Loucy (cell line): ENCODE measurements at regions not wholly inside any gene's neighbourhood (a gene's known extent, or its start where the extent isn't known, plus 50 kb on each side); places are given as distances from the start of the nearest gene placed in this dataset.

Experiments used
- H2AFZ ChIP-seq: fragments of 200-600 bp; sonication (generic); 2 replicates; pipeline ENCODE4 v1.6.0; 2016; ENCODE audit warnings: antibody characterized with exemption, mild to moderate bottlenecking, low read length, moderate library complexity
- H3F3A ChIP-seq: fragments of 200-600 bp; 2 replicates; pipeline ENCODE4 v1.6.0; 2016; ENCODE audit warnings: antibody characterized with exemption, low read depth, mild to moderate bottlenecking
- H3K27me3 ChIP-seq: fragments of 200-600 bp; sonication (generic); 2 replicates; pipeline ENCODE4 v1.6.1; 2014; ENCODE audit warnings: low read length, mild to moderate bottlenecking; ENCODE audit not compliant: insufficient read depth, poor library complexity, severe bottlenecking
- H3K36me3 ChIP-seq: fragments of 200-600 bp; sonication (generic); 2 replicates; pipeline ENCODE4 v1.6.1; 2016; ENCODE audit warnings: low read length; ENCODE audit not compliant: insufficient read depth
- H3K4me1 ChIP-seq: fragments of 200-600 bp; sonication (generic); 2 replicates; pipeline ENCODE4 v1.5.1; 2014; ENCODE audit warnings: low read length, mild to moderate bottlenecking; ENCODE audit not compliant: insufficient read depth, poor library complexity, severe bottlenecking
- H3K4me2 ChIP-seq: fragments of 200-600 bp; sonication (generic); 2 replicates; pipeline ENCODE4 v1.6.0; 2014; ENCODE audit warnings: antibody characterized with exemption, low read length, low read depth, mild to moderate bottlenecking; ENCODE audit not compliant: poor library complexity, severe bottlenecking
- H3K4me3 ChIP-seq: fragments of 200-600 bp; sonication (generic); 2 replicates; pipeline ENCODE4 v1.5.1; 2014; ENCODE audit warnings: low read length, mild to moderate bottlenecking, mixed read lengths; ENCODE audit not compliant: poor library complexity, severe bottlenecking
- H3K79me2 ChIP-seq: fragments of 200-600 bp; sonication (generic); 2 replicates; pipeline ENCODE4 v1.6.1; 2014; ENCODE audit warnings: low read length; ENCODE audit not compliant: insufficient read depth
- H3K9ac ChIP-seq: fragments of 200-600 bp; sonication (generic); 2 replicates; pipeline ENCODE4 v1.6.0; 2014; ENCODE audit warnings: mild to moderate bottlenecking, low read depth, low read length, moderate library complexity; ENCODE audit not compliant: poor library complexity, severe bottlenecking
- H3K9me2 ChIP-seq: fragments of 200-600 bp; sonication (generic); replicated peaks from 2 replicates; pipeline ENCODE4 v1.6.1; 2016; ENCODE audit warnings: low read depth, low read length, mixed read lengths
- H3K9me3 ChIP-seq: fragments of 200-600 bp; sonication (generic); 2 replicates; pipeline ENCODE4 v1.6.1; 2014; ENCODE audit warnings: mild to moderate bottlenecking, antibody characterized with exemption, low read length, low read depth; ENCODE audit not compliant: insufficient read depth
- H4K20me1 ChIP-seq: fragments of 200-600 bp; sonication (generic); 2 replicates; pipeline ENCODE4 v1.6.0; 2014; ENCODE audit warnings: antibody characterized with exemption, low read length, mild to moderate bottlenecking; ENCODE audit not compliant: insufficient read depth, poor library complexity, severe bottlenecking
- EZH2phosphoT487 ChIP-seq: fragments of 200-600 bp; IDR thresholded peaks from 2 replicates; pipeline ENCODE4 v1.6.1; 2018; ENCODE audit warnings: antibody characterized with exemption, mild to moderate bottlenecking, moderate library complexity, borderline replicate concordance
- TF ChIP-seq, protein P1 (sequence below): fragments of 200-600 bp; sonication (generic); conservative IDR thresholded peaks from 2 replicates; pipeline ENCODE4 v1.5.1; 2014; ENCODE audit warnings: mild to moderate bottlenecking, antibody characterized with exemption, low read length

DNA sequence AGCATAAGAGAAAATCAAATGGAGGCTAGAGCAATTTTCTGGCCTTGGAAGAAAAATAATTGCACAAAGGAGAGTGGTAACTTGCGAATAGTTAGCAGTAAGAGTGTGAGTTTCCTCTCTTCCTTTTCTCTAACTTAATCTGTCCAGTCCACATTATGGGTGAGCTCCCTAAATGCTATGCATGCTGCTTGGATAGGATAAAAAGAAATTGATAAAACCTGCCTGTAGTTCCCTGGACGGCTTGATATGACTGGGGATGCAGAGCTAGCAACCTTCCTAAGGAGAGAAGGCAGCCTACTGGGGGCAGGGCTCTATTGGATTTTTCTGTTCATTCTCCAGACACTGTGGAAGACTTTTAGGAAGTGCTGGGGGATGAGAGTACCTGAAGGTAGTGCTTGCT lies 311.3 kb downstream of the LMO7 start:
- no peak overlapping the region for H3K4me2 ChIP-seq
- no peaks in the 10 kb centered on the region for H3F3A ChIP-seq
- no peak overlapping the region for H2AFZ ChIP-seq
- H4K20me1 ChIP-seq, result no peaks in the 10 kb centered on the region
- H3K79me2 ChIP-seq, result no peaks in the 10 kb centered on the region
- H3K36me3 ChIP-seq, result no peaks in the 10 kb centered on the region
- H3K4me3 ChIP-seq, result no peak overlapping the region
- no peaks in the 10 kb centered on the region for H3K4me1 ChIP-seq
- H3K9me2 ChIP-seq, result no peaks in the 10 kb centered on the region
- TF ChIP-seq EZH2phosphoT487, result no peak
- TF ChIP-seq, protein P1, sequence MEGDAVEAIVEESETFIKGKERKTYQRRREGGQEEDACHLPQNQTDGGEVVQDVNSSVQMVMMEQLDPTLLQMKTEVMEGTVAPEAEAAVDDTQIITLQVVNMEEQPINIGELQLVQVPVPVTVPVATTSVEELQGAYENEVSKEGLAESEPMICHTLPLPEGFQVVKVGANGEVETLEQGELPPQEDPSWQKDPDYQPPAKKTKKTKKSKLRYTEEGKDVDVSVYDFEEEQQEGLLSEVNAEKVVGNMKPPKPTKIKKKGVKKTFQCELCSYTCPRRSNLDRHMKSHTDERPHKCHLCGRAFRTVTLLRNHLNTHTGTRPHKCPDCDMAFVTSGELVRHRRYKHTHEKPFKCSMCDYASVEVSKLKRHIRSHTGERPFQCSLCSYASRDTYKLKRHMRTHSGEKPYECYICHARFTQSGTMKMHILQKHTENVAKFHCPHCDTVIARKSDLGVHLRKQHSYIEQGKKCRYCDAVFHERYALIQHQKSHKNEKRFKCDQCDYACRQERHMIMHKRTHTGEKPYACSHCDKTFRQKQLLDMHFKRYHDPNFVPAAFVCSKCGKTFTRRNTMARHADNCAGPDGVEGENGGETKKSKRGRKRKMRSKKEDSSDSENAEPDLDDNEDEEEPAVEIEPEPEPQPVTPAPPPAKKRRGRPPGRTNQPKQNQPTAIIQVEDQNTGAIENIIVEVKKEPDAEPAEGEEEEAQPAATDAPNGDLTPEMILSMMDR, result no peak
- no peaks in the 10 kb centered on the region for H3K9me3 ChIP-seq
- no peaks in the 10 kb centered on the region for H3K27me3 ChIP-seq
- H3K9ac ChIP-seq, result no peak overlapping the region

GRCh38 chr13:75946536-75947284 lies 310.6 kb downstream of the LMO7 start:
- Histone ChIP-seq H4K20me1 (no peaks in the 10 kb centered on the region), H3K79me2 (no peaks in the 10 kb centered on the region), H3K4me3 (no peak overlapping the region), H3K4me1 (no peaks in the 10 kb centered on the region), H3K9ac (no peak overlapping the region), H3K27me3 (no peaks in the 10 kb centered on the region), H2AFZ (no peak overlapping the region), H3K9me3 (no peaks in the 10 kb centered on the region), H3K36me3 (no peaks in the 10 kb centered on the region), H3K4me2 (no peak overlapping the region), H3F3A (no peaks in the 10 kb centered on the region), H3K9me2 (no peaks in the 10 kb centered on the region)
- TF ChIP-seq EZH2phosphoT487, result no peak
- TF ChIP-seq, protein P1, result no peak

DNA sequence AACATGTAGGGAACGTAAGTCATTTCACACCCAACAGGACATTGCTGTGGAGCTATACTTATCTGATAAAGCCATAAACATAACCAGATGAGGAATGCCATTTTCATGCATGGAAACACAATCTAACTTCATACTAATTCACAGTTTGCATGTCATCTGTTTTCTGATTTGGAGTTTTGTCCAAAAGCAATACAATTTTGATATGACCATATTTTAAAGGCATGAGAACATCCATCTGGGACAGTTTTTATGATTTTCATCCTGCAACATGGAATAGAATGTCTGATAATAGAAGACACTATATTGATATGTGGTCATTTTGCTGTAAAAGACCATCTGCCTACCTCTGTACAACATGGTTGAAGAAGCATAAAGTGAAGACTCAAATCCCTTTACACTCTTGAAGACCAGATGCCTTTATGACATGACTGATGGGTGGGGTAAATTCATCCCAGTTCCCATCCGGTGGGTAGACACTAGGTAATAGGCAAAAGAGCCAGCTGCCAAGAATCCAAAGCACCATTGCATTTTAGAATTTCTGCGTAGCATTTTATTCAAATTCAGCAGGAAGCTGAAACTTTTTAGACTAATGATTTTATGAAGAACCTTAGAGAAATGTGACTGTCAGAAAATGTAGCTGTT lies 309.8 kb downstream of the LMO7 start:
- H3K4me2 ChIP-seq, result no peak overlapping the region
- H3K9me2 ChIP-seq, result no peaks in the 10 kb centered on the region
- no peaks in the 10 kb centered on the region for H3K27me3 ChIP-seq
- no peaks in the 10 kb centered on the region for H3F3A ChIP-seq
- H3K79me2 ChIP-seq, result no peaks in the 10 kb centered on the region
- H3K4me1 ChIP-seq, result no peaks in the 10 kb centered on the region
- no peaks in the 10 kb centered on the region for H3K9me3 ChIP-seq
- no peak overlapping the region for H3K4me3 ChIP-seq
- no peak overlapping the region for H3K9ac ChIP-seq
- H2AFZ ChIP-seq, result no peak overlapping the region
- TF ChIP-seq EZH2phosphoT487, result no peak
- H3K36me3 ChIP-seq, result no peaks in the 10 kb centered on the region
- H4K20me1 ChIP-seq, result no peaks in the 10 kb centered on the region
